ENCODE measurements at regions not wholly inside any gene's neighbourhood (a gene's known extent, or its start where the extent isn't known, plus 50 kb on each side); places are given as distances from the start of the nearest gene placed in this dataset.

DNA sequence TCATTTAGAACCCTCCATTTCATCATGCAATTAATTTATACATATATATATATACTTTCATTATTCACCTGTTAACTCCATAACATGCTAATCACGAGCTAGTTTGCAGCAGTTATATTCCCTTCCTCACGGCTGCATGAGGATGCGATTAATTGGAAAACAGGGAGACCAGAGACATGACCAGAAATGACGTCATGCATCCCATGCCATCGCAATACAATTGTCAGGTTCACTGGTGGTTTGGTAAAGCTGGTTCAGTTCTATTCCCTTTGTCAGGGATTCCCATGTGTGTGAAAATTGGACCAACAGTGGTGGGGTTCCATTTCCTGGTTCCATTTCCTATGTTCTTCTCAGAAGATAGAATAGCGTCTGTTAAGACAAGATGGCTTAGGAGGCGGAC, 440.4 kb upstream of the ERCC4 start:
- TF ChIP-seq, protein P1, sequence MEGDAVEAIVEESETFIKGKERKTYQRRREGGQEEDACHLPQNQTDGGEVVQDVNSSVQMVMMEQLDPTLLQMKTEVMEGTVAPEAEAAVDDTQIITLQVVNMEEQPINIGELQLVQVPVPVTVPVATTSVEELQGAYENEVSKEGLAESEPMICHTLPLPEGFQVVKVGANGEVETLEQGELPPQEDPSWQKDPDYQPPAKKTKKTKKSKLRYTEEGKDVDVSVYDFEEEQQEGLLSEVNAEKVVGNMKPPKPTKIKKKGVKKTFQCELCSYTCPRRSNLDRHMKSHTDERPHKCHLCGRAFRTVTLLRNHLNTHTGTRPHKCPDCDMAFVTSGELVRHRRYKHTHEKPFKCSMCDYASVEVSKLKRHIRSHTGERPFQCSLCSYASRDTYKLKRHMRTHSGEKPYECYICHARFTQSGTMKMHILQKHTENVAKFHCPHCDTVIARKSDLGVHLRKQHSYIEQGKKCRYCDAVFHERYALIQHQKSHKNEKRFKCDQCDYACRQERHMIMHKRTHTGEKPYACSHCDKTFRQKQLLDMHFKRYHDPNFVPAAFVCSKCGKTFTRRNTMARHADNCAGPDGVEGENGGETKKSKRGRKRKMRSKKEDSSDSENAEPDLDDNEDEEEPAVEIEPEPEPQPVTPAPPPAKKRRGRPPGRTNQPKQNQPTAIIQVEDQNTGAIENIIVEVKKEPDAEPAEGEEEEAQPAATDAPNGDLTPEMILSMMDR (IDR thresholded peaks at IDR 0.05): no peak
- TF ChIP-seq SIN3A (IDR thresholded peaks at IDR 0.05; ENCODE audit: borderline replicate concordance, low read depth, low read length) (no peak), EZH2phosphoT487 (IDR thresholded peaks at IDR 0.05; ENCODE audit: borderline replicate concordance, low read depth) (no peak), MXI1 (IDR thresholded peaks at IDR 0.05; ENCODE audit: low read depth, low read length) (no peak), TCF12 (IDR thresholded peaks at IDR 0.05) (no peak), CHD2 (IDR thresholded peaks at IDR 0.05; ENCODE audit: low read length, partially characterized antibody) (no peak)
- TF ChIP-seq, protein P2, sequence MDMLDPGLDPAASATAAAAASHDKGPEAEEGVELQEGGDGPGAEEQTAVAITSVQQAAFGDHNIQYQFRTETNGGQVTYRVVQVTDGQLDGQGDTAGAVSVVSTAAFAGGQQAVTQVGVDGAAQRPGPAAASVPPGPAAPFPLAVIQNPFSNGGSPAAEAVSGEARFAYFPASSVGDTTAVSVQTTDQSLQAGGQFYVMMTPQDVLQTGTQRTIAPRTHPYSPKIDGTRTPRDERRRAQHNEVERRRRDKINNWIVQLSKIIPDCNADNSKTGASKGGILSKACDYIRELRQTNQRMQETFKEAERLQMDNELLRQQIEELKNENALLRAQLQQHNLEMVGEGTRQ (IDR thresholded peaks at IDR 0.05; ENCODE audit: borderline replicate concordance, low read depth, low read length): no peak
- TF ChIP-seq, protein P3, sequence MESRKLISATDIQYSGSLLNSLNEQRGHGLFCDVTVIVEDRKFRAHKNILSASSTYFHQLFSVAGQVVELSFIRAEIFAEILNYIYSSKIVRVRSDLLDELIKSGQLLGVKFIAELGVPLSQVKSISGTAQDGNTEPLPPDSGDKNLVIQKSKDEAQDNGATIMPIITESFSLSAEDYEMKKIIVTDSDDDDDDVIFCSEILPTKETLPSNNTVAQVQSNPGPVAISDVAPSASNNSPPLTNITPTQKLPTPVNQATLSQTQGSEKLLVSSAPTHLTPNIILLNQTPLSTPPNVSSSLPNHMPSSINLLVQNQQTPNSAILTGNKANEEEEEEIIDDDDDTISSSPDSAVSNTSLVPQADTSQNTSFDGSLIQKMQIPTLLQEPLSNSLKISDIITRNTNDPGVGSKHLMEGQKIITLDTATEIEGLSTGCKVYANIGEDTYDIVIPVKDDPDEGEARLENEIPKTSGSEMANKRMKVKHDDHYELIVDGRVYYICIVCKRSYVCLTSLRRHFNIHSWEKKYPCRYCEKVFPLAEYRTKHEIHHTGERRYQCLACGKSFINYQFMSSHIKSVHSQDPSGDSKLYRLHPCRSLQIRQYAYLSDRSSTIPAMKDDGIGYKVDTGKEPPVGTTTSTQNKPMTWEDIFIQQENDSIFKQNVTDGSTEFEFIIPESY (IDR thresholded peaks at IDR 0.05; ENCODE audit: borderline replicate concordance, low read depth): no peak
- TF ChIP-seq, protein P4, sequence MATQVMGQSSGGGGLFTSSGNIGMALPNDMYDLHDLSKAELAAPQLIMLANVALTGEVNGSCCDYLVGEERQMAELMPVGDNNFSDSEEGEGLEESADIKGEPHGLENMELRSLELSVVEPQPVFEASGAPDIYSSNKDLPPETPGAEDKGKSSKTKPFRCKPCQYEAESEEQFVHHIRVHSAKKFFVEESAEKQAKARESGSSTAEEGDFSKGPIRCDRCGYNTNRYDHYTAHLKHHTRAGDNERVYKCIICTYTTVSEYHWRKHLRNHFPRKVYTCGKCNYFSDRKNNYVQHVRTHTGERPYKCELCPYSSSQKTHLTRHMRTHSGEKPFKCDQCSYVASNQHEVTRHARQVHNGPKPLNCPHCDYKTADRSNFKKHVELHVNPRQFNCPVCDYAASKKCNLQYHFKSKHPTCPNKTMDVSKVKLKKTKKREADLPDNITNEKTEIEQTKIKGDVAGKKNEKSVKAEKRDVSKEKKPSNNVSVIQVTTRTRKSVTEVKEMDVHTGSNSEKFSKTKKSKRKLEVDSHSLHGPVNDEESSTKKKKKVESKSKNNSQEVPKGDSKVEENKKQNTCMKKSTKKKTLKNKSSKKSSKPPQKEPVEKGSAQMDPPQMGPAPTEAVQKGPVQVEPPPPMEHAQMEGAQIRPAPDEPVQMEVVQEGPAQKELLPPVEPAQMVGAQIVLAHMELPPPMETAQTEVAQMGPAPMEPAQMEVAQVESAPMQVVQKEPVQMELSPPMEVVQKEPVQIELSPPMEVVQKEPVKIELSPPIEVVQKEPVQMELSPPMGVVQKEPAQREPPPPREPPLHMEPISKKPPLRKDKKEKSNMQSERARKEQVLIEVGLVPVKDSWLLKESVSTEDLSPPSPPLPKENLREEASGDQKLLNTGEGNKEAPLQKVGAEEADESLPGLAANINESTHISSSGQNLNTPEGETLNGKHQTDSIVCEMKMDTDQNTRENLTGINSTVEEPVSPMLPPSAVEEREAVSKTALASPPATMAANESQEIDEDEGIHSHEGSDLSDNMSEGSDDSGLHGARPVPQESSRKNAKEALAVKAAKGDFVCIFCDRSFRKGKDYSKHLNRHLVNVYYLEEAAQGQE (IDR thresholded peaks at IDR 0.05; ENCODE audit: low read depth, low read length): no peak

Measured in SK-N-SH (cell line).